ENCODE measurements at regions not wholly inside any gene's neighbourhood (a gene's known extent, or its start where the extent isn't known, plus 50 kb on each side); places are given as distances from the start of the nearest gene placed in this dataset.

- no peak for TF ChIP-seq CTCF (IDR thresholded peaks at IDR 0.05)
- no peak for TF ChIP-seq POLR2A (IDR thresholded peaks at IDR 0.05)
- TF ChIP-seq EP300 (IDR thresholded peaks at IDR 0.05), result no peak
- no peak for TF ChIP-seq POLR2AphosphoS5 (IDR thresholded peaks at IDR 0.05)
These were observed 713.8 kb upstream of the PABPC4L start for GRCh38 chr4:134915355-134915754.

Measured in gastroesophageal sphincter (tissue), 3 donors.